Stomach (tissue), 8 donors: ENCODE measurements at regions not wholly inside any gene's neighbourhood (a gene's known extent, or its start where the extent isn't known, plus 50 kb on each side); places are given as distances from the start of the nearest gene placed in this dataset.

Experiments
- DNase-seq, 2 donors: peaks; one replicate each; pipeline versions ENCODE4 v3.0.0 to v3.0.0-alpha.2; 2013 to 2019
- H3K27ac ChIP-seq, 5 donors: fragments of 200-600 bp in 4 of 5; sonication (generic) in 4 of 5; one replicate each; pipeline ENCODE4 v1.5.1; 2013 to 2019; ENCODE audit warnings: mild to moderate bottlenecking in 1 of 5, moderate library complexity in 1 of 5
- H3K27me3 ChIP-seq, 3 donors: fragments of 200-600 bp; sonication (generic); one replicate each; pipeline ENCODE4 v1.5.1; 2017 to 2019; ENCODE audit warnings: mixed run types in 1 of 3
- H3K36me3 ChIP-seq, 4 donors: fragments of 200-600 bp; sonication (generic); 1 replicate in 3 of 4; 2 replicates in 1 of 4; pipeline ENCODE4 v1.5.1; 2016 to 2019
- H3K4me1 ChIP-seq, 4 donors: fragments of 200-600 bp; sonication (generic); one replicate each; pipeline ENCODE4 v1.5.1; 2016 to 2019
- H3K4me3 ChIP-seq, 4 donors: fragments of 200-600 bp; sonication (generic) in 3 of 4; one replicate each; pipeline ENCODE4 v1.5.1; 2016 to 2019; ENCODE audit warnings: mild to moderate bottlenecking in 1 of 4
- H3K9me3 ChIP-seq, 4 donors: fragments of 200-600 bp; sonication (generic); one replicate each; pipeline ENCODE4 v1.5.1; 2016 to 2019
- CTCF ChIP-seq, 7 experiments: fragments of 450-650 bp in 4 of 7; fragments of 200-600 bp in 3 of 7; sonication (generic) in 3 of 7; IDR thresholded peaks; one replicate each; pipeline ENCODE4 v1.5.1; 2016 to 2019; ENCODE audit warnings: antibody characterized with exemption in 7 of 7, control low read depth in 2 of 7, mild to moderate bottlenecking in 1 of 7
- EP300 ChIP-seq: sonication (generic); formaldehyde crosslinking; IDR thresholded peaks from one replicate; pipeline ENCODE4 v1.6.1; 2017; ENCODE audit warnings: antibody characterized with exemption
- POLR2A ChIP-seq, 4 donors: fragments of 450-650 bp; IDR thresholded peaks; one replicate each; pipeline ENCODE4 v1.6.1; 2016; ENCODE audit warnings: antibody characterized with exemption in 4 of 4, control low read depth in 2 of 4, mild to moderate bottlenecking in 1 of 4, moderate library complexity in 1 of 4
- POLR2AphosphoS5 ChIP-seq, 3 donors: sonication (generic); formaldehyde crosslinking; IDR thresholded peaks; one replicate each; pipeline ENCODE4 v1.6.1; 2016; ENCODE audit warnings: antibody characterized with exemption in 3 of 3
- WGBS, 5 donors: extraction: QIAGEN DNeasy Blood & Tissue Kit in 3 of 5; methylation state at CpG; one replicate each; pipeline versions ENCODE4 v1.1.5 to v1.1.7; 2013 to 2018; 5-methylcytosine and 5-hydroxymethylcytosine counted together
- intact Hi-C: fragments of 100-400 bp; cut with DNase I; formaldehyde crosslinking; loops from one replicate; pipeline ENCODE4 v1.15.1; 2023; ENCODE audit warnings: low total_unique reads
- donor health status: healthy with polysubstance abuse.
- donor health status: Bipolar disorder and iron deficiency.
- donor health status: healthy.

DNA sequence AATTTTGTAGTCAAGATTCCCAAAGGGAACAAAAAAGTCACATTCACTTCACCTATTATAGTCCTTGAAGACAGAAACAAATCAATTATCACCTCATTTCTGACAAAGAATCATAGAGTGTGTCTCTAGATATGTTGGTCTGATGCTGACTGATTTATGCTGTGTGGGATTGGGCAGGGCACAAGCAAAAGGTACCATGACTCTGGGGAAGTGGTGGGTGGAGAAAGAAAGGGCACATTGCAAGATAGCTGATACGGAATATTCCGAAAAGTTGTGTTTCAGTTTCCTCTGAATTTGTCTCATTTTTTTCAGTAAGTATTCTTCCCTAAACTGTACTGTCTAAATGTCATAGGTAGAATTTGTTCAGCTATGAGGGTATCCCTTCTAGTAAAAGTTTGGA is 268.0 kb downstream of the MREG start:
- no peak for TF ChIP-seq POLR2A (IDR thresholded peaks at IDR 0.05)
- no peak for TF ChIP-seq POLR2AphosphoS5 (IDR thresholded peaks at IDR 0.05)
- TF ChIP-seq CTCF (IDR thresholded peaks at IDR 0.05): no peak
- TF ChIP-seq EP300: no peak

DNA sequence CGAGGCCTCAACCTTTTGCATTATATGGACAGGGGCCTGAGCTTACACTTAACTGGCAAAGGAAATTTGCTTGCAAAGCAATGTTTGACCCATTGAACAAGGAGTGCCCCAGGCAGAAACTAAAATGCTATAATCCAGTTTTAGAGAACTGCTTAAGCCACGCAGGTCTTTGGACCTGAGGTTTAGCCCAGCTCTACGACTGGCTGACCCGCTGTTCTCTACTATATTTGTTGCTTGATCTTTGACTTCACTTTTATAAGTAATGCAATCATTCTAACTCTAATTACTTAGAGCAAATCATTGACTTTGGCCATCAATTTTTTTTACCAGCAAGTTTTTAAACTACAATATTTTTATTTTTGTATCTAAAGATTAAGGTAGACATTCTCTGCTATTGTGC is 268.8 kb downstream of the MREG start:
- no peak for TF ChIP-seq CTCF (IDR thresholded peaks at IDR 0.05)
- TF ChIP-seq POLR2A (IDR thresholded peaks at IDR 0.05): no peak
- no peak for TF ChIP-seq EP300
- no peak for TF ChIP-seq POLR2AphosphoS5 (IDR thresholded peaks at IDR 0.05)
- Histone ChIP-seq H3K27me3 (no peaks in the 10 kb centered on the region), H3K36me3 (no peaks in the 10 kb centered on the region), H3K4me3 (no peak overlapping the region), H3K4me1 (peaks cover 0 to 28% (median 12%) of the 10 kb centered on the region in 4 donors), H3K27ac (no peak overlapping the region), H3K9me3 (no peaks in the 10 kb centered on the region)
- intact Hi-C loops: no loop called here
- no peak for DNase-seq
- WGBS, 5 donors: 90 to 97% (median 94%) methylated on average over 4 of the region's 4 CpGs

More for the DNA sequence above, 268.0 kb downstream of the MREG start:
- Histone ChIP-seq H3K27me3 (no peaks in the 10 kb centered on the region), H3K4me1 (peaks cover 0 to 36% (median 14%) of the 10 kb centered on the region in 4 donors), H3K9me3 (no peaks in the 10 kb centered on the region), H3K27ac (no peak overlapping the region), H3K4me3 (no peak overlapping the region), H3K36me3 (no peaks in the 10 kb centered on the region)
- 88 to 99% (median 93%) methylated on average over 2 of the region's 2 CpGs for WGBS, 5 donors
- intact Hi-C loops: no loop called here
- no peak for DNase-seq

DNA sequence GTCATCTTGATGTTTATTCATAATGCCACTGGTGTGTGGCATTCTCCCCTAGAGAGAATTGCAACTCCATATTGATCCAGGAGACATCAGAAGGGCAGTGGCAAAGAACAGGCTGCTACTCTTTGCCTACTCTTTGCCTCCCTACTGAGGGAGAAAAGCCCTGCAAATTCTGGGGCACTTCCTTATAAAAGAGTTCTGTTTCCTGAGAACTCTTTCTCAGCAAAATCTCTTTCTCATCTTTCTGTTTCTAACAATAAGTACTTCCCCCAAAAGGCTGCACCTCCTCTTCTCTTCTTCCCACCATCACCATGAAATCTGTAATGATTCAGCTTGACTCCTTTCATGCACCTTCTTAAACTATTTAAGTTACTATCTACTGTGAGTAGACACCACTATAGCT is 270.3 kb downstream of the MREG start:
- no peak overlapping the region for H3K4me3 ChIP-seq
- no peaks in the 10 kb centered on the region for H3K27me3 ChIP-seq
- intact Hi-C loops: no loop called here
- TF ChIP-seq POLR2A (IDR thresholded peaks at IDR 0.05) (no peak), CTCF (IDR thresholded peaks at IDR 0.05) (no peak), POLR2AphosphoS5 (IDR thresholded peaks at IDR 0.05) (no peak)
- no peak overlapping the region for H3K27ac ChIP-seq
- no peaks in the 10 kb centered on the region for H3K36me3 ChIP-seq
- no peaks in the 10 kb centered on the region for H3K9me3 ChIP-seq
- H3K4me1 ChIP-seq: peaks cover 0 to 13% (median 1%) of the 10 kb centered on the region in 4 donors
- DNase-seq: no peak

GRCh38 chr2:215742021-215742420 is 271.3 kb downstream of the MREG start:
- H3K36me3 ChIP-seq: no peaks in the 10 kb centered on the region
- no peak overlapping the region for H3K27ac ChIP-seq
- TF ChIP-seq EP300 (no peak), POLR2AphosphoS5 (IDR thresholded peaks at IDR 0.05) (no peak), POLR2A (IDR thresholded peaks at IDR 0.05) (no peak), CTCF (IDR thresholded peaks at IDR 0.05) (no peak)
- no peaks in the 10 kb centered on the region for H3K27me3 ChIP-seq
- 80 to 94% (median 84%) methylated on average over 2 of the region's 2 CpGs for WGBS, 5 donors
- intact Hi-C loops: no loop called here
- H3K9me3 ChIP-seq: no peaks in the 10 kb centered on the region
- H3K4me1 ChIP-seq: peaks cover 0 to 6% (median 0%) of the 10 kb centered on the region in 4 donors
- DNase-seq: no peak
- H3K4me3 ChIP-seq: no peak overlapping the region
